GM19023 (cell line): ENCODE measurements at regions not wholly inside any gene's neighbourhood (a gene's known extent, or its start where the extent isn't known, plus 50 kb on each side); places are given as distances from the start of the nearest gene placed in this dataset.
A peak's percentile ranks its signal among the peaks of the same experiment; 100 is the strongest.
"Not testable (repeated sequence)": the region's sequence is repeated elsewhere in the genome, so short reads cannot be mapped to it uniquely, and the experiment has no call there.

Source experiments
- ATAC-seq: cut with Tn5 transposase; IDR thresholded peaks from one replicate; pipeline ENCODE4 v1.9.1; 2021; ENCODE audit warnings: mild to moderate bottlenecking, moderate library complexity; ENCODE audit not compliant: unreplicated experiment

GRCh38 chr14:89537911-89538310, 120.9 kb upstream of the FOXN3 start:
- no peak for ATAC-seq

GRCh38 chr14:89534902-89535685, 118.1 kb upstream of the FOXN3 start:
- ATAC-seq = no peak

- no peak for ATAC-seq
Measured at GRCh38 chr14:89533766-89534165, 116.7 kb upstream of the FOXN3 start.

- no peak for ATAC-seq
Measured at GRCh38 chr14:89533136-89533535, 116.1 kb upstream of the FOXN3 start.

GRCh38 chr14:89531661-89532335, 114.8 kb upstream of the FOXN3 start:
- ATAC-seq = no peak

GRCh38 chr14:89524990-89525667, 108.1 kb upstream of the FOXN3 start:
- no peak for ATAC-seq

GRCh38 chr14:89524412-89524811, 107.4 kb upstream of the FOXN3 start:
- ATAC-seq = no peak

GRCh38 chr14:89521988-89522387, 105.0 kb upstream of the FOXN3 start:
- ATAC-seq = no peak

- no peak for ATAC-seq
Measured at GRCh38 chr14:89519040-89519439, 102.0 kb upstream of the FOXN3 start.

GRCh38 chr14:89516173-89516572, 99.1 kb upstream of the FOXN3 start:
- no peak for ATAC-seq

- ATAC-seq = no peak
Measured at GRCh38 chr14:89514601-89515000, 97.6 kb upstream of the FOXN3 start.

GRCh38 chr14:89509891-89510290, 92.9 kb upstream of the FOXN3 start:
- no peak for ATAC-seq

- no peak for ATAC-seq
Measured at GRCh38 chr14:89508863-89509262, 91.8 kb upstream of the FOXN3 start.

GRCh38 chr14:89507926-89508460, 91.0 kb upstream of the FOXN3 start:
- ATAC-seq = no peak

- ATAC-seq = no peak
Measured at GRCh38 chr14:89507521-89507920, 90.5 kb upstream of the FOXN3 start.

GRCh38 chr14:89506891-89507452, 89.9 kb upstream of the FOXN3 start:
- not testable (repeated sequence) for ATAC-seq

GRCh38 chr14:89504602-89505313, 87.7 kb upstream of the FOXN3 start:
- ATAC-seq = peak; percentile 70

- ATAC-seq = no peak
Measured at GRCh38 chr14:89504091-89504490, 87.1 kb upstream of the FOXN3 start.

- ATAC-seq = no peak
Measured at GRCh38 chr14:89503431-89503996, 86.5 kb upstream of the FOXN3 start.

GRCh38 chr14:89502966-89503365, 85.9 kb upstream of the FOXN3 start:
- no peak for ATAC-seq
